ENCODE measurements at regions not wholly inside any gene's neighbourhood (a gene's known extent, or its start where the extent isn't known, plus 50 kb on each side); places are given as distances from the start of the nearest gene placed in this dataset.

DNA sequence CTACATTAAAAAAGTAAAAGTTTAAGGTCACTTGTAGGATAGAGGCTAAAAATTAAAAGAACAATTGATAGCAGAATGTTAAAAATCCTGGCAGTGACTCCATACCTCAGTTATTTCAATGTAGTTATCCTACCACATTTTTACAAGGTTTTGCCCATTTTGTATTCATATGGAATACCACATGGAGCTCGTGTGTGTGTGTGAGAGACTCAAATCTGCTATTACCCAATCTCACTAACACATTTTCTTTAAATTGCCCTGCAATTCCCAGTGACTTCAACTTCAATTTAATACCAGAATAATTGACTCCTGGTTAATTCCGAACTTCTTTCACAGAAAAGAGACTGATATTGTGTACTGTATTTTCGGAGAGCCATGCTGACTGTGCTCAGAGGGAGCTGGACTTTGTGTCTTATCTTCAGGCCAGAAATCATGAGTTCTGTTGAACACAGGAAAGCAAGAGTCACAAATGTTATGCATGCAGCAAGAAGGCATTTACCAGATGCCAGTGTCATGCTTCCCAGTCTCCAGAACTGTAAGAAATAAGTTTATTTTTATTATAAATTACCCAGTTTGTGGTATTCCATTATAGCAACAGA lies 529.0 kb upstream of the NECTIN3 start:
- no peak for DNase-seq (ENCODE audit: low spot score)

DNA sequence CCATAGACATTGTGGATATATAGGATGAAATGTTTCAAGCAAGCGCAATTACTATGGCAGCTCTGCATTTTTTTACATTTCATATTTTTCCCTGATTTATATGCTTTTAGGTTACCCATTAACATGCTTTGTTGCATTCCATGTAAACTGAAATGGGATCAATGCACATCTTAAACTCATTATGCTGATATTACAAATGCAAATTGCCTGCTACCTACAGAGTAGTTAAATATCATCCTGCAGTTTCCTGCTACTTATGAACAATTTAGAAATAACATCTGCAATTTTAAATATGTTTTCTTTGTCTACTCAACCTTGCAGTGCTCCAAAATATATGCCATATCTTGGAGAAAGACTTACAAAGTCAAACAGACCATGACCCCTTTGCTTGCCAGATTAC lies 526.9 kb upstream of the NECTIN3 start:
- no peak for DNase-seq (ENCODE audit: low spot score)

DNA sequence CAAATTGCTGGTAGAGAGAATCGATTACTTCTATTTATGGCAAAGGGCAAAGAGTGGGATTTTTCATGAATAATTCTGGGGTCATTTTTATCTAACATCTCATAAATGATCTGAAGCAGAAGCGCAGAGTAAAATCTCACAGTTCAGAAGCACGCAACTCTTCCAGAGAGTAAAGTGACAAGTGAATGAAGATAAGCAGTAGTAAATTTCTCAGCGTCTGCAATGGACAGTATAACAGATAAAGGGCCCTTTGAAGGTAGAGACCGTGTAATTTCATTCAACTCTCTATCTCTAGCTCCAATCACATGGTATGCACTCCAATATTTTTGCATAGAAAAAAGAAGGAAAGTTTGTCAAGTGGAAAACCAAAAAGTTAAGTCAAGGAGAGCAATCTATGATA lies 521.1 kb upstream of the NECTIN3 start:
- DNase-seq (ENCODE audit: low spot score), result no peak

DNA sequence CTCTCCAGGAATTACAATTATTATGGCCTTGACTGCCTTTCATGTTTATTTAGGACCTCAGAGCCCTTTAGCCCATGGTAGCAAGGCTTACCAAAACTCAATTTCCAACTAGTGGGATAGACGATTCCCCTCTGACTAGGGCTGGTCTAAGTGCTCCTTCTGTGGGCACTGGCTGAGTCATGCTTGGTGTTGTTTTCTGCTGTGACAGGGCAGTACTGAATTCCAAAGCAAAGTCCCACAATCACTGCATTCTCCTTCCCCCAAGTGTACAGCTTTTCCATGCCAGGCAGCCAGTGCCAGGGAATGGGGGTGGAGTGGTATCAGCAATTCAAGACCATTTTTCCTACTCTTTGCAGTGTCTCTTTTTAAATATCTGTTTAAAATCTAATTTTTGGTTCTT lies 509.0 kb upstream of the NECTIN3 start:
- DNase-seq (ENCODE audit: low spot score), result no peak

DNA sequence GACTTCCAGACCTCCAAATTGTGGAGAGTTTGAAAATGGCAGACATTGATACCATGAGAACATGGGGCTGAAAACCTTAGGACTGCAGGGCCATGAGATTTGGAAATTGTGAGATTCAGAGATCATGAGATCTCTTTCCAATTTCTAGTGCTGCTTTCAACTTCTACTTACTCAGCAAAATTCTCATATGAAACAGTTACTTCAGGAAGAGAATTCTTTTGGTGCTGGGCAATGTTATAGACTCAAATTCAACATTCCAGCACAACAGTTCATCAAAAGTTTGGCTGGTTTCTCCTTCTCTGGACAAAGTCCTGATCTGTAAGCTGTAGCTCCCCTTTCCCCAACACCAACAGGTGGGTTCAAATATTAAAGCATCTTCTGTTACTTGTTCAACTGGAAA lies 506.9 kb upstream of the NECTIN3 start:
- no peak for DNase-seq (ENCODE audit: low spot score)

DNA sequence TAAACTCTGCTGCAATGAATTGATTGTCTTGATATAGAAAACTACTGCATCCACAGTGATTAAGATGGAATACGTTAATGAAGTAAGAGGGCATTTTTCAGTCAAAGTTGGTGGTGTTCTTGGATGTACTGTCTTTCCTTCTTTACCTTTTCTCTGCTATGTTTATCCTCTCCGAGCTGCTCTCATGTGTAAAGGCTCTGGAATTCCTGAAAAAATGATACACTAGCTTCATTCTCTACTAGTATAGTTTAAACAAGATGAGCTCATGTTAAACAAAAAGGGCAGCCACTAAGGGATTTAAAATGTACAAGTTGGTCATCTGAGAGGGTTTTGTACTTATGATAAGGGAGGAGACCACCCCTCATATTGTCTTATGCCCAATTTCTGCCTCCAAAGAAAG lies 504.6 kb upstream of the NECTIN3 start:
- no peak for DNase-seq (ENCODE audit: low spot score)

DNA sequence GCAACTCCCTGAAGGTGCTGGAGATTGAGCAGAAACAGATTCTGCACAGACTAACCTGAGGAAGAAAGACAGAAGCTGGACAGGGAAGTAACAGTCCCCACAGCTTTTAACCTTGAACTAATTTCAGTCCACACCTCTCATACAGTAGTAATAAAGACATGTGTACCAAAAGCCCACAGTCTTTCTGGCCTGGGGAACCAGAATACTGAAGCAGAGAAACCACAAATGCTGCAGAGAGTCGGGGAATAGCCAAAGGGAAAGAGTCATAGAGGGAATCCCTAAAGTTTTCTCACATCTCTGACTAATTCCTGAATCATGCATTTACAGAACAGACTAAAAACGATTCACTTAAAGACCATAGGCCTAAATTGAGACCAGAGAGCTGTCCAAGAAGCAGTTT lies 503.4 kb upstream of the NECTIN3 start:
- DNase-seq (ENCODE audit: low spot score), result peak; percentile 65

DNA sequence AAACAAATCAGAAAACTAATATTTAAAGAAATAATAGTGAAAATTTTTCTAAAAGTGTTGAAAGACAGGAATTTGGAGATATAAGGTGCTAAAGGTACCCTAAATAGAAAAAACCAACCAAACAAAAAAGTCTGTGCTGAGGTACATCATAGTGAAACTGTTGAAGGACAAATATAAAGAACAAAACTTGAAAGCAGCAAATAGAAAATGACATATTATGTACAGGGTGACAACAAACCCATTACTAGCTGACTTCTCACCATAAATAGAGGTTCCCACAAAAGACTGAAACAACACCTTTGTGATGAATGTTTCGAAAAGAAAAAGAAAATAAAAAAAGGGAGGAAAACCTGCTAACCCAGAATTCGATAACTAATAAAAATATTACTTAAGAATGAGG lies 502.5 kb upstream of the NECTIN3 start:
- DNase-seq (ENCODE audit: low spot score), result no peak

DNA sequence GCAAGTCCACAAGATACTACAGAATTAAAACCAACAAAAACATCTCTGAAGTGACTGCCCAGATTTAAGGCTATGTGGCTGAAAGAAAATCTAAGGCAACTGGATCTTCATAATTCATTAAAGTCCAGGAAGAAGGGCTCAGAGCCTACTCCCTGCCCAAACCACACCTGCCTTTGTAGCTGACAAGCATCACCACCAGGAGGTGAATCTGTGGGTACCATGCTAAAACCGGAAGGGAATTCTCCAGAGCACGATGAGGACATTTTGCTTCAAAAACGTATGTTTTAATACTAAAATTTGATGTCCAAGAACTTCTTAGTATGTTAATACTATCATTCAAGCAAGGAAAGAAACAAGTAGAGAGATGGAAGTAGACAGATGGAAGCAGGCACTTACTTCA lies 495.9 kb upstream of the NECTIN3 start:
- no peak for DNase-seq (ENCODE audit: low spot score)

DNA sequence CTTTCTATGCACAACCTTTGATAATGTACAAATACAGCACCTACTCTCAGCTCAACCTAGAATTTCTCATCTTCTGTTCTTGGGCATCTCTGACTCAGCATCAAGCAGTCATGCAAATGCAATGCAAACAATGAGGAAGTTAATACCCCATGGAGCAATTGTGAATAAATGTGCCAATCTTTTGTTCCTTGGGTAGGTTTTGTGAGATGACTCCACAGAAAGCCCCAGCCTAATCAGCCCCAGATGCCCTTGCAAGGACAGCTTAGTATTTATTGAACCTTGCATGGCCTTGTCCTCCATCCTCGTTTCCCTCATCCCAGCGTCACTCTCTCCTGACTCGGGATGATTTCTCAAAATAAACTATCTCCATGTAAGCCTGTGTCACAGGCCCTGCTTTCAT lies 494.7 kb upstream of the NECTIN3 start:
- peak; percentile 74 for DNase-seq (ENCODE audit: low spot score)

DNA sequence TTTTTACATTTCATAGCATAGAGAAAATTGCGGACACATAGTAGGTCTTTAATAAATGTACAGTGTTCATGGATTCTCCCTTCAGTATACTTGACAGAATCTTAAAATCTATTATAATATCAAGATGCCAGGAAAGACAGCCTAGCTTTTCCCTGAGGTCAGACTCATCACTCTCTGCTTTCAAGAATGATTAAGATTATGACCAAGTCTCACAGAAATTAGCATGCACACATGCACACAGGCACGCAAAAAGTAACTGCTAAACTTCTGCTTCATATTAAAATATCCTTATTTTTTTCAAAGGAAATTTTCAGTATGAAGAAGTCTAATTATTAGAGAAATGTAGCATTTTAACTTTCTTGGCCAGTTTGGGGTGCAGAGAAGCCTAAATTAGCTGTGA lies 493.8 kb upstream of the NECTIN3 start:
- no peak for DNase-seq (ENCODE audit: low spot score)

DNA sequence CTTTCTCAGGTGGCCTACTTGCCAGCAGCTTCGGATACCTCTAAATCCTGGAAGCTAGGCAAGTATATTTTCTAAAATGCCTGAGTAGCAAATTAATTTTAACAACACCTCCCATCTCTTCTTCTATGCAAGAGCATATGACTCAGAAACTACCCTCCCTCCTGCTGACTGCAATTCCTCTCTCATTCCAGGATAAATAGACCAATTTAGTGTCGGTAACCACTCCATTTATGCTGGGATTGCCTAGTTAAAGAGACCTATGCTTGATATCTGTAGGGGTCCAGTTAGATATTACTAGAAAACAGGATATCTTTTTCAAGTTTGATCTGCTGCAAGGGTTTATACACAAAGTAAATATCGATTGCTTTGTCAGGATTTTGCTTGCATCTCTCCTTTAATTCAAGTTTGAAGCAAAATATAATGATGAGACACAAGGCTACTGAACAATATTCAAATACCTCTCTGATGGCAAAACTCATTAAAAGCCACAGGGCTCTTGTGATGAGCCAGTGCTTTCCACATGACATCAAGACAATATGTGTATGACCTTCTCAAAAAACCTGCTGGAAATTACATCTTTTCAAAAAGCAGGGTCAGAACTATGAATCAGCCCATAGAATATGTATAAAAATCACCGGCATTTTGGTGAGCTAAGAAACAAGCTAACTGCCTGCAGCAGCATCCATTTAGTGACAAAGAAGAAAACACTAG lies 491.6 kb upstream of the NECTIN3 start:
- peak; percentile 39 for DNase-seq (ENCODE audit: low spot score)

DNA sequence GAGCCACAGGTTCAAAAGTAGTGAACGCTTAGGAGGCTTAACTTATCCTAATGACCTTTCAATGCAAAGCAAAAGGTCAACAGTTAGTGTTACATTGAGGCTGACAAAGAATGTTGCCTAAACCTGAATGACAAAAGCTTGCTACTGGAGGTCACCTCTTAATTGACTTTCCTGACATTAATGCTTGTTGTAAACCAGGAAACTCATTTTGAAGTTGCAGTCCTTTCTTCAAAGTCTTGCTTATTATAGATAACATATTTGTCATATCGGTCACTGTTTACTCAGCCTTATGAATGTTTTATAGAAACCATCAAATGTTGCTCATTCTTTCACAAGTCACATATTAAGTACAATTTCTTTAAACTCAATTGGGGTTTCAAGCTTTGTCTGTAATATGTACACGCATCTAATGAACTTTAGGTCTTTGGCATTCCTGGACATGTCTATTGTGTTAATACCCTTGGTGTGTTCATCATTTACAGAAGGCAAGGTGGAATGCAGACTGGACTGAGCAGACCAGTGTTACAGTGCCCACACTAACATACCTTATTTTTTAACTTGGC lies 488.2 kb upstream of the NECTIN3 start:
- DNase-seq (ENCODE audit: low spot score), result no peak

DNA sequence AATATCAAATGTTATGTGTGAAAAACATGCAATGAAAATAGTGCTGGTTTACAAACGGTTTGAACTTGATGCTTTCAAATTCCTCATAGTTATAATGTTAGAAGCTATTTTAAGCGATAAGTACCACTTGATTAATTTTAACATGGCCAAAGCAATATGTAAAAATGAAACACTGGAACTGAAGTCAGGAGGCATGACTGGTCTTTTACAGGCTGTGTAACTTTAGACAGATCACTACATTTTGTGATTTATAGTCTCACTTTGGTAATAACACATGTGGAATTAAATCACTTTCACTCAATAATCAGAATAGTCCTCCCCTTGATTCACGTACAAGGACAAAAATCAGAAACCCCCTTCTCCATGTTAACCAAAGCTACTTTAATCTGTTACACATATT lies 482.7 kb upstream of the NECTIN3 start:
- no peak for DNase-seq (ENCODE audit: low spot score)

DNA sequence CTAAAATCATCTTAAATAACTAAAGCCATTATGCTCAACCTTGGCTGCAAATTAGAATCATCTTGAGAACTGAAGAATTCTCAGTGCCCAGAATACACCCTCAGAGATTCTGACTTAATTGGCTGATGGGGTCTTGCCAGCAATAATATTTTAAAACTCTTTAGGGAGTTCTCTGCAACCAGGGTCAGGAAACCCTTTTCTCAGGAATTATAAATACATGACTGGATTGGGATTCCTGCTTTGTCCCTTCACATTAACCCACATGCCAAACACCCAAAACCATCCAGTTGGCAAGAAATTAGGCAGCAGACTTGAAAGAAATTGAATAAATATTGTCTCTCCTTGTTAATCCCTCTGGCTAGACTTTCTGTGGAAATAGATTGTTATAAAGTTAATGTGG lies 482.3 kb upstream of the NECTIN3 start:
- DNase-seq (ENCODE audit: low spot score), result no peak

DNA sequence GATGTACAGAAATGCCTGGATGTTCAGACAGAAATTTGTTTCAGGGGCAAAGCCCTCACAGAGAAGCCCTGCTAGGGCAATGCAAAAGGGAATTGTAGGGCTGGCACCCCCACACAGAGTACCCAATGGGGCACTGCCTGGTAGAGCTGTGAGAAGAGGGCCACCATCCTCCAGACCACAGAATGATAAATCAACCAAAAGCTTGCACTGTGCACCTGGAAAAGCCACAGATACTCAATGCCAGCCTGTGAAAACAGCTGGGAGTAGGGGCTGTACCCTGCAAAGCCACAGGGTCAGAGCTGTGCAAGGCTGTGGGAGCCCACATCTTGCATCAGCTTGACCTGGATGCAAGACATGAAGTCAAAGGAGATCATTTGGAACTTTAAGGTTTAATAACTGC lies 477.9 kb upstream of the NECTIN3 start:
- DNase-seq (ENCODE audit: low spot score), result no peak

DNA sequence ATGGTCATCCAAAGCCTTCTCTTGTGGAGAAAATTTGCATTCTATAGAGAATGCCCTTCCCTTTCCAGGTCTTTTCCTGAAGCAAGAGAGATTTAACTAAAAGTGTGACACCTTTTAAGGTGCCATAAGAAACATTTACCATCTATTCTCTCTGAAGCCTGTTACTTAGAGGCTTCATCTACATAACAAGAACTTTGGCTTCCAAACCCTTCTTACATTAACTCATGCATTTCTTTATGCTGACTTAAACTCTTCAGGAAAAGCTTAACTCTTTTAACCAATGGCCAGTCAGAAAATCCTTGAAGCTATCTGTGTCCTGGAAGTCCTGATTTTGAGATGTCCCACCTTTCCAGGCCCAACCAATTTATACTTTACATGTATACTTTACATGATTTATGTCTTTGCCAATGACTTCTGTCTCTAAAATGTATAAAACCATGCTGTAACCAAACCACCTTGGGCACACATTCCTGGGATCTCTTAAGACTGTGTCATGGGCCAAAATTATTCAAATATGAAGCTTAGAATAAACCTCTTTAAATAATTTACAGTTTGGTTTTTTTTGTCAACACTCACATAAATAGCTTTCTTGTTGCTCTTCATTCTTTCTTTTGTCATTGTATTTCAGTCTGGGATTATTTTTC lies 472.6 kb upstream of the NECTIN3 start:
- peak; percentile 18 for DNase-seq (ENCODE audit: low spot score)

DNA sequence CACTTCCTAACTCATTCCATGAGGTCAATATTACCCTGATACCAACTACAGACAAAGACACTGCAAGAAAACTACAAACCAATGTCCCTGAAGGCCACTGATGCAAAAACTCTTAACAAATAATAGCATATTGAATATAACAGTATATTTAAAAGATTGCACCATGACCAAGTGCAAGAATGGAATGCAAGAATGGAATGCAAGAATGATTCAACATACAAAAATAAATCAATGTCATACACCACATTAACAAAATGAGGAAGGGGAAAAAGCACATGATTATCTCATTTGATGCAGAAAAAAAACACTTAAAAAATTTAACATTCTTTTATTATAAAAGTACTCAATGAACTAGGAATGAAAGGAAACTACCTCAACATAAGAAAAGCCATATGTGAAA lies 463.1 kb upstream of the NECTIN3 start:
- DNase-seq (ENCODE audit: low spot score), result no peak

DNA sequence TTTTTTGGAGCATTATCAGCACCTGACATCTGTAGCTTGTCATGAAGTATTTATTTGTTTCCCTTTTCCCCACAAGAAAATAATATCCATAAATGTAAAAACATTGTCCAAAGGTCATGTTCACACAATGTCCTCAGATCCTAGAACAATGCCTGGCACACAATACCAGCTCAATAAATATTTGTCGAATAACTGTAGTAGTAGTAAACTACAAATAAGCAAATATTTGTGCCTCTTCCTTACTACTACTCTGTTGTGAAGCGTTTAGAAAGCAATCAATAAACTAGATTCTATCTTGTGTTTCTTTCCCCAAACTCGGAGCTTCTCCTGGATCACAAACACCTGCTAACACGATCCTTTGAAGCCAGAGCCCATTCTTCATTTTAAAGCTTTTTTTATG lies 459.6 kb upstream of the NECTIN3 start:
- DNase-seq (ENCODE audit: low spot score), result no peak

DNA sequence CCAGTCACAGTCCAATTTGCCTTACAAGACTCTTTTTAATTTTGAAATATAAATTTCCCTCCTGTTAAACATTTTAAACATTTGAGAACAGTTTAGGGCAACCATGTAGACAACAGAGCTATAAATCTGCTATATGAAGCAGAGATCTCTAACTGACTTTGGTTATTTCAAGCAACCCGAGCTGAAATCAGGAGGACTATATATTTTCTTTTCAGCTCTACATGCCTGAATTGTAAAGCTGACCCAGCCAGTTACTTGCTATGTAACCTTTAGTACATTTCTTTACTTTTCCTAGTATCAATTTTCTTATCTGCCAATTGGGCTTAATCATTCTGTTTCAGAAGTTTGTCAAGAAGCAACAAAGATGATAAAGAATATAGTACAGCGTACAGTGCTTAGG lies 457.4 kb upstream of the NECTIN3 start:
- no peak for DNase-seq (ENCODE audit: low spot score)

DNA sequence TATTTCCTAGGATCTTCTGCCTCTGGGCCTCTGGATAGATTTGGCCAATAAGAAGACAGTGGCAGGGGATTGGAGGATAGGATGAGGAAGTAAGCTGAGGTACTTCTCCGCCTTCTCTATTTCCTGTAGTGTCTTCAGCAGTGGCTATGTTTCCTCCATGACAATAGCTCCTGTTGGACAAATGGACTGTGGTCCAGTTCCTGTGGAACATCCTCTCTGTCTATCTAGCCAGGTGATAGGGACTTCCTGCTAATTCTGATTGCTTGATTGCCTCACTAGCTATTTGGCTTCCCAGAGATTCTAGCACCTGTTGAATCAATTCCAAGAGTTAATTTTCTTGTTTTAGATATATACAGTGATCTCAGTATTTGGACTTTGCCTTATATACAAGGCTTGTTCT lies 456.2 kb upstream of the NECTIN3 start:
- no peak for DNase-seq (ENCODE audit: low spot score)

DNA sequence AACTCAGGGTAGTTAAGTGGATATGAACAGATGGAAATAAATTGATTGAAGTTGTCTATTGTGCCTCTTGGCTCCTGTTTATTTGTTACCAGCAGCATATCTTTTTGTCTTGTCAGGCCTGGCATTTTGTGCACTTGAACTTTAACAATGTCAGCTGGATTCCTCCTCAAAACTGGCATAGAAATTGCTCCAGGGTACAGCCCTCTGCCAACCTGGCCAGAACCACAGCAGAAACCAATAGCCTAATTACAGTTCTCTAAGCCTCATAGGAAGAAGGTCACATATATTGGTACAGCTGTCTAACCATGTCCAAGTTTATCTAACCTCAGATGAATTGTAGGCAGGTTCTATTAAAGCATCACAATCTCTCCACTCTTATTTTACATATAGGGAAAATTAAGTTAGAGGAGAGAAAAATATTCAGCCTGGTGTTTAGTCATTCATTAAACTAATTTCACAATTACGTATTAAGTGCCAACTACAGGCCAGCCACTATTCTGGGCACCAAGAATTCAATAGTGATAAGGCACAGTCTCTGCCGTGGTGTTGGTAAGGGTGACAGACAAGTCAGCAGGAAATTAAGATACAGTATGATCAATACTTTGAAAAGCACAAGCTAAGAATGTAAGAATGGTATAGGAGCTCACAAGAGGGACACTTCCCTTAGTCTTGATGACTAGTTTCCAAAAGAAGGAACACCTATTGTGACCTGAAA lies 452.9 kb upstream of the NECTIN3 start:
- no peak for DNase-seq (ENCODE audit: low spot score)

DNA sequence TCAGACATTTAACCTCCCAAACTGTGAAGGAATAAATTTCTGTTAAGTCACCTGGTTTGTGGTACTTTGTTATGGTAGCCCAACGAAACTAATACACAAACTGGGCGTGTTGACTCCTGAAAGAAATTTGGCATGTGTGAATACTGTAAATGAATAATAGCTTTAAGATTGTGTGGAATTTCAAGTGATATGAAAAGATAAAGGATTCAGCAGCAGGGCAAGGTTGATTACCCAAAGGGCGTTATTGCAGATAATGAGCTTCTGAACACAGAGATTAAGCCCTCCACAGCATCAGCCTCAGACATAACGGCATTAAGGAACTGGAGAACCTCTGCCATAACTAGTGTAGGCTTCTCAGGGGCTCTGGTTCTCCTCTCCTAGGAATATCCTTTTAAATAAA lies 451.5 kb upstream of the NECTIN3 start:
- DNase-seq (ENCODE audit: low spot score), result no peak
